GM19025 (cell line): ENCODE measurements at regions not wholly inside any gene's neighbourhood (a gene's known extent, or its start where the extent isn't known, plus 50 kb on each side); places are given as distances from the start of the nearest gene placed in this dataset.
"Not testable (repeated sequence)": the region's sequence is repeated elsewhere in the genome, so short reads cannot be mapped to it uniquely, and the experiment has no call there.

ENCODE experiments used
- ATAC-seq: cut with Tn5 transposase; IDR thresholded peaks from one replicate; pipeline ENCODE4 v1.9.1; 2021; ENCODE audit warnings: mild to moderate bottlenecking, low read depth, moderate library complexity; ENCODE audit not compliant: unreplicated experiment

GRCh38 chr6:99668036-99668705 is 61.5 kb downstream of the PRDM13 start:
- no peak for ATAC-seq

- ATAC-seq = no peak
These were observed 83.5 kb downstream of the PRDM13 start for GRCh38 chr6:99689916-99690685.

GRCh38 chr6:99702287-99702686 is 95.7 kb downstream of the PRDM13 start:
- not testable (repeated sequence) for ATAC-seq

GRCh38 chr6:99709062-99709461 is 102.4 kb downstream of the PRDM13 start:
- ATAC-seq = no peak

- ATAC-seq = no peak
These were observed 104.7 kb downstream of the PRDM13 start for GRCh38 chr6:99711302-99711701.

- ATAC-seq = no peak
These were observed 105.3 kb downstream of the PRDM13 start for GRCh38 chr6:99711925-99712324.

GRCh38 chr6:99712519-99712918 is 105.9 kb downstream of the PRDM13 start:
- ATAC-seq = no peak

GRCh38 chr6:99722043-99722442 is 115.4 kb downstream of the PRDM13 start:
- ATAC-seq = not testable (repeated sequence)

- ATAC-seq = not testable (repeated sequence)
These were observed 123.6 kb downstream of the PRDM13 start for GRCh38 chr6:99730237-99730636.

- ATAC-seq = no peak
These were observed 129.7 kb downstream of the PRDM13 start for GRCh38 chr6:99736302-99736701.

GRCh38 chr6:99739526-99739925 is 132.9 kb downstream of the PRDM13 start:
- ATAC-seq = no peak

- ATAC-seq = no peak
These were observed 134.5 kb downstream of the PRDM13 start for GRCh38 chr6:99741092-99741491.

GRCh38 chr6:99743647-99744046 is 137.0 kb downstream of the PRDM13 start:
- ATAC-seq = no peak

- no peak for ATAC-seq
These were observed 139.0 kb downstream of the PRDM13 start for GRCh38 chr6:99745651-99746050.

GRCh38 chr6:99746261-99746895 is 139.7 kb downstream of the PRDM13 start:
- ATAC-seq = peak; percentile 75

GRCh38 chr6:99761711-99762110 is 155.1 kb downstream of the PRDM13 start:
- ATAC-seq = no peak

GRCh38 chr6:99768166-99768565 is 161.5 kb downstream of the PRDM13 start:
- ATAC-seq = no peak

- no peak for ATAC-seq
These were observed 173.3 kb downstream of the PRDM13 start for GRCh38 chr6:99779631-99780555.

GRCh38 chr6:99780556-99780885 is 173.9 kb downstream of the PRDM13 start:
- ATAC-seq = no peak

- ATAC-seq = no peak
These were observed 183.1 kb downstream of the PRDM13 start for GRCh38 chr6:99789767-99790166.

- no peak for ATAC-seq
These were observed 184.0 kb downstream of the PRDM13 start for GRCh38 chr6:99790679-99791078.
